ENCODE measurements at regions not wholly inside any gene's neighbourhood (a gene's known extent, or its start where the extent isn't known, plus 50 kb on each side); places are given as distances from the start of the nearest gene placed in this dataset.
"Not testable (repeated sequence)": the region's sequence is repeated elsewhere in the genome, so short reads cannot be mapped to it uniquely, and the experiment has no call there.

- no peak for DNase-seq
Observed at GRCh38 chr11:23263466-23263865, 403.2 kb upstream of the CCDC179 start.

- DNase-seq: no peak
Observed at GRCh38 chr11:23272095-23272494, 411.8 kb upstream of the CCDC179 start.

GRCh38 chr11:23278121-23278520 lies 417.8 kb upstream of the CCDC179 start:
- no peak for DNase-seq

- DNase-seq: no peak
Observed at GRCh38 chr11:23280088-23280487, 419.8 kb upstream of the CCDC179 start.

- no peak for DNase-seq
Observed at GRCh38 chr11:23283666-23284065, 423.4 kb upstream of the CCDC179 start.

GRCh38 chr11:23284631-23285030 lies 424.4 kb upstream of the CCDC179 start:
- no peak for DNase-seq

GRCh38 chr11:23288003-23288783 lies 427.9 kb upstream of the CCDC179 start:
- no peak for DNase-seq

- DNase-seq: no peak
Observed at GRCh38 chr11:23295241-23295640, 435.0 kb upstream of the CCDC179 start.

- no peak for DNase-seq
Observed at GRCh38 chr11:23308041-23308440, 447.8 kb upstream of the CCDC179 start.

- no peak for DNase-seq
Observed at GRCh38 chr11:23310276-23310675, 450.0 kb upstream of the CCDC179 start.

- no peak for DNase-seq
Observed at GRCh38 chr11:23311986-23312940, 452.0 kb upstream of the CCDC179 start.

GRCh38 chr11:23313001-23313400 lies 452.7 kb upstream of the CCDC179 start:
- no peak for DNase-seq

- no peak for DNase-seq
Observed at GRCh38 chr11:23314162-23314561, 453.9 kb upstream of the CCDC179 start.

- DNase-seq: no peak
Observed at GRCh38 chr11:23315286-23315685, 455.0 kb upstream of the CCDC179 start.

- DNase-seq: no peak
Observed at GRCh38 chr11:23317816-23318215, 457.5 kb upstream of the CCDC179 start.

GRCh38 chr11:23318670-23319069 lies 458.4 kb upstream of the CCDC179 start:
- DNase-seq: no peak

GRCh38 chr11:23320131-23320530 lies 459.9 kb upstream of the CCDC179 start:
- no peak for DNase-seq

GRCh38 chr11:23335586-23335985 lies 475.3 kb upstream of the CCDC179 start:
- not testable (repeated sequence) for DNase-seq

- DNase-seq: no peak
Observed at GRCh38 chr11:23336961-23337360, 476.7 kb upstream of the CCDC179 start.

- no peak for DNase-seq
Observed at GRCh38 chr11:23353611-23354010, 493.3 kb upstream of the CCDC179 start.

GRCh38 chr11:23359297-23359696 lies 499.0 kb upstream of the CCDC179 start:
- DNase-seq: no peak

- no peak for DNase-seq
Observed at GRCh38 chr11:23364076-23364475, 503.8 kb upstream of the CCDC179 start.

- DNase-seq: no peak
Observed at GRCh38 chr11:23370580-23371275, 510.5 kb upstream of the CCDC179 start.

Measured in NCI-H1694 (cell line).